ENCODE measurements at regions not wholly inside any gene's neighbourhood (a gene's known extent, or its start where the extent isn't known, plus 50 kb on each side); places are given as distances from the start of the nearest gene placed in this dataset.

- TF ChIP-seq POLR2A (IDR thresholded peaks at IDR 0.05): no peak
- no peak for TF ChIP-seq CTCF (IDR thresholded peaks at IDR 0.05 in 8 of 11, conservative IDR thresholded peaks at IDR 0.05 in 3 of 11)
- no peak for TF ChIP-seq POLR2AphosphoS5 (IDR thresholded peaks at IDR 0.05)
Measured at GRCh38 chr13:85582890-85583289, 216.3 kb downstream of the SLITRK6 start.
